Neural progenitor cell (in vitro differentiated cells): ENCODE measurements at regions not wholly inside any gene's neighbourhood (a gene's known extent, or its start where the extent isn't known, plus 50 kb on each side); places are given as distances from the start of the nearest gene placed in this dataset.
"Not testable (repeated sequence)": the region's sequence is repeated elsewhere in the genome, so short reads cannot be mapped to it uniquely, and the experiment has no call there.

Source experiments
- DNase-seq: peaks from one replicate; pipeline ENCODE4 v3.0.0-alpha.2; 2016; ENCODE audit warnings: low spot score
- H2AFZ ChIP-seq: fragments of 200-600 bp; sonication (generic); replicated peaks from 2 replicates; pipeline ENCODE4 v1.6.1; 2016; ENCODE audit warnings: antibody characterized with exemption
- H3F3A ChIP-seq: fragments of 200-600 bp; sonication (generic); 2 replicates; pipeline ENCODE4 v1.6.1; 2016; ENCODE audit warnings: antibody characterized with exemption, low read depth
- H3K27ac ChIP-seq: fragments of 200-600 bp; sonication (generic); 2 replicates; pipeline ENCODE4 v1.5.1; 2016; ENCODE audit warnings: mild to moderate bottlenecking
- H3K27me3 ChIP-seq: fragments of 200-600 bp; sonication (generic); 2 replicates; pipeline ENCODE4 v1.6.1; 2016; ENCODE audit warnings: mild to moderate bottlenecking, moderate library complexity
- H3K36me3 ChIP-seq: fragments of 200-600 bp; sonication (generic); 2 replicates; pipeline ENCODE4 v1.5.1; 2016
- H3K4me1 ChIP-seq: fragments of 200-600 bp; sonication (generic); 2 replicates; pipeline ENCODE4 v1.6.1; 2016; ENCODE audit warnings: mixed run types
- H3K4me2 ChIP-seq: fragments of 200-600 bp; sonication (generic); 2 replicates; pipeline ENCODE4 v1.6.1; 2016
- H3K4me3 ChIP-seq: fragments of 200-600 bp; sonication (generic); 2 replicates; pipeline ENCODE4 v1.5.1; 2016
- H3K79me2 ChIP-seq: fragments of 200-600 bp; sonication (generic); 2 replicates; pipeline ENCODE4 v1.6.1; 2016; ENCODE audit warnings: low read depth
- H3K9ac ChIP-seq: fragments of 200-600 bp; sonication (generic); 2 replicates; pipeline ENCODE4 v1.6.1; 2016
- H3K9me3 ChIP-seq: fragments of 200-600 bp; sonication (generic); 2 replicates; pipeline ENCODE4 v1.5.1; 2016; ENCODE audit warnings: low read depth
- H4K20me1 ChIP-seq: fragments of 200-600 bp; sonication (generic); 2 replicates; pipeline ENCODE4 v1.6.1; 2016; ENCODE audit warnings: low read depth
- H3K27ac Mint-ChIP-seq: 3 replicates; pipeline ENCODE4 v1.8.0; 2021; ENCODE audit warnings: mixed read lengths
- H3K27me3 Mint-ChIP-seq: 2 replicates; pipeline ENCODE4 v1.8.0; 2022; ENCODE audit warnings: low read depth, mild to moderate bottlenecking, inconsistent platforms, moderate library complexity, mixed read lengths; ENCODE audit not compliant: insufficient read depth
- H3K36me3 Mint-ChIP-seq: 3 replicates; pipeline ENCODE4 v1.8.0; 2021; ENCODE audit warnings: mixed read lengths
- H3K4me1 Mint-ChIP-seq: 3 replicates; pipeline ENCODE4 v1.8.0; 2021; ENCODE audit warnings: mixed read lengths
- H3K4me3 Mint-ChIP-seq: 3 replicates; pipeline ENCODE4 v1.8.0; 2021; ENCODE audit warnings: mild to moderate bottlenecking, moderate library complexity, mixed read lengths
- H3K9me3 Mint-ChIP-seq: 3 replicates; pipeline ENCODE4 v1.8.0; 2020; ENCODE audit warnings: mixed read lengths
- CTCF ChIP-seq: fragments of 200-600 bp; sonication (generic); IDR thresholded peaks from 2 replicates; pipeline ENCODE4 v1.5.1; 2017; ENCODE audit warnings: antibody characterized with exemption, mild to moderate bottlenecking
- EZH2 ChIP-seq: fragments of 200-600 bp; sonication (generic); IDR thresholded peaks from 2 replicates; pipeline ENCODE4 v1.6.1; 2017; ENCODE audit warnings: antibody characterized with exemption, mild to moderate bottlenecking, moderate library complexity
- EZH2phosphoT487 ChIP-seq: fragments of 200-600 bp; sonication (generic); IDR thresholded peaks from 2 replicates; pipeline ENCODE4 v1.6.1; 2017; ENCODE audit warnings: antibody characterized with exemption

GRCh38 chr4:18690291-18690955, 668.9 kb upstream of the LCORL start:
- Histone ChIP-seq H3K27ac (no peak overlapping the region), H3K36me3 (no peaks in the 10 kb centered on the region), H3F3A (peaks cover 16% of the 10 kb centered on the region), H3K4me3 (no peak overlapping the region), H3K9me3 (no peaks in the 10 kb centered on the region), H4K20me1 (no peaks in the 10 kb centered on the region), H3K9ac (no peak overlapping the region), H3K4me1 (peaks cover 15% of the 10 kb centered on the region), H2AFZ (no peak overlapping the region), H3K27me3 (no peaks in the 10 kb centered on the region), H3K4me2 (peak overlapping the region; percentile 27), H3K79me2 (no peaks in the 10 kb centered on the region)
- no peaks in the 10 kb centered on the region for H3K9me3 Mint-ChIP-seq
- no peak overlapping the region for H3K27ac Mint-ChIP-seq
- peaks cover 3% of the 10 kb centered on the region for H3K36me3 Mint-ChIP-seq
- H3K27me3 Mint-ChIP-seq, result peaks cover 4% of the 10 kb centered on the region
- no peak for DNase-seq
- H3K4me3 Mint-ChIP-seq, result no peak overlapping the region
- peaks cover 35% of the 10 kb centered on the region for H3K4me1 Mint-ChIP-seq
- TF ChIP-seq CTCF (no peak), EZH2phosphoT487 (no peak), EZH2 (no peak)

DNA sequence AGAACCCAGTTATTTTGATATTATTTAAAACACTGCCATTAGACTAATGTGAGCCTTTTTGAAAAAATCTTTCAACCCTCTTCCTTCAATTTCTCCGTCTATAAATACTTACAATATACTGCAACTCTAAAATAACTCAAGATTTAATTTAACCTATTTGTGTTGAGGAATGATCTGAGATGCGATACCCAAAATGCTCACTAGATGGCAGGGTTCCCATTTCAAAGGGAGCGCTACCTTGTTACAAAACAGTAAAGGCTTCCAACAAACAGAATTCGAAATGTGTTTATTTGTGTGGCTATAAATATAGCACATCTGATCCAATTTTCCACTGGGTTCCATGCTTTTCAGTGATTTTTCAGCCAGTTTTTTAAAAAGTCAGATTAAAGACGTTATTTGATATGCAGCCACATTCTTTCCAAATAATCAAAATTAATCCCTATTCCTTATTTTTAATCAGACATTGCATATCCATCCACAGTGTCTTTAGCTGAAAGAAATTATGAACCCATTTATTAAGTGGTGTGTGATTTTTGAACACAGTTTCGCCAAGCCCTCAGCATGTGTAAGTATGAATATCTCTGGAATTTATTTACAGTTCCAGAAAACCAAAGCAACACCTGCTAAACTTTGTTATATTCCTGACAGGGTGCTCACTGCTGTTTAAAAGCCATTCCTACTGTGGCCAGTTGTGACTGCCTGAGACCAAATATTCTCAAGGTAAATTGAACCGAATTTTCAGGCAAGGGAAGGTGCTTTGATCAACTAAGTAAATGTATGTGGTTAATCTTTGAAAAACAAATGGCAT, 668.0 kb upstream of the LCORL start:
- H3F3A ChIP-seq, result peaks cover 16% of the 10 kb centered on the region
- H3K4me3 Mint-ChIP-seq, result no peak overlapping the region
- no peak overlapping the region for H3K27ac ChIP-seq
- peak; percentile 61 for DNase-seq
- H3K27me3 Mint-ChIP-seq, result peaks cover 4% of the 10 kb centered on the region
- H3K36me3 Mint-ChIP-seq, result peaks cover 3% of the 10 kb centered on the region
- no peaks in the 10 kb centered on the region for H4K20me1 ChIP-seq
- peaks cover 15% of the 10 kb centered on the region for H3K4me1 ChIP-seq
- TF ChIP-seq CTCF (peak; percentile 96), EZH2phosphoT487 (no peak), EZH2 (no peak)
- H3K4me2 ChIP-seq, result no peak overlapping the region
- peaks cover 30% of the 10 kb centered on the region for H3K4me1 Mint-ChIP-seq
- no peak overlapping the region for H3K27ac Mint-ChIP-seq
- H3K79me2 ChIP-seq, result no peaks in the 10 kb centered on the region
- no peaks in the 10 kb centered on the region for H3K9me3 Mint-ChIP-seq
- H2AFZ ChIP-seq, result no peak overlapping the region
- H3K36me3 ChIP-seq, result no peaks in the 10 kb centered on the region
- no peak overlapping the region for H3K4me3 ChIP-seq
- H3K27me3 ChIP-seq, result no peaks in the 10 kb centered on the region
- H3K9ac ChIP-seq, result no peak overlapping the region
- H3K9me3 ChIP-seq, result no peaks in the 10 kb centered on the region

GRCh38 chr4:18688351-18688750, 666.8 kb upstream of the LCORL start:
- DNase-seq, H3K9ac ChIP-seq, H3K9me3 ChIP-seq, H3K4me3 ChIP-seq, H3K27me3 Mint-ChIP-seq, H3K4me2 ChIP-seq, H3K27ac Mint-ChIP-seq, H3K4me3 Mint-ChIP-seq, H3K27ac ChIP-seq, H3K36me3 ChIP-seq, H3K79me2 ChIP-seq, H4K20me1 ChIP-seq, H2AFZ ChIP-seq, H3K27me3 ChIP-seq, H3K9me3 Mint-ChIP-seq, H3K36me3 Mint-ChIP-seq: not testable (repeated sequence)
- Histone ChIP-seq H3F3A (peaks cover 16% of the 10 kb centered on the region), H3K4me1 (peaks cover 15% of the 10 kb centered on the region)
- H3K4me1 Mint-ChIP-seq, result peaks cover 28% of the 10 kb centered on the region
